GM12878 (cell line): ENCODE measurements at regions not wholly inside any gene's neighbourhood (a gene's known extent, or its start where the extent isn't known, plus 50 kb on each side); places are given as distances from the start of the nearest gene placed in this dataset.

ENCODE experiments used
- ATAC-seq: fragments of 200-7000 bp; cut with Tn5 transposase; 3 replicates; pipeline ENCODE4 v1.9.1; 2020; ENCODE audit warnings: mild to moderate bottlenecking, moderate library complexity
- BruUV-seq: library from RNA; stranded (reverse); fragments of 400-500 nt; replicated peaks from 2 replicates; lab custom pipeline; 2021; lab: Mats Ljungman, UMichigan
- CTCF ChIA-PET: fragments of 300-600 bp; sonication (Branson Sonifier 250); formaldehyde crosslinking; extraction: SDS; loops from one replicate; lab custom pipeline; 2021; ENCODE audit warnings: inconsistent platforms; lab: Yijun Ruan, JAX
- POLR2A ChIA-PET: fragments of 350-600 bp; formaldehyde crosslinking; extraction: SDS; loops from one replicate; lab custom pipeline; 2021; ENCODE audit warnings: inconsistent platforms; lab: Charles Lee
- RAD21 ChIA-PET: fragments of 300-600 bp; sonication (Branson Sonifier 250); formaldehyde crosslinking; loops from one replicate; lab custom pipeline; 2023; ENCODE audit warnings: antibody characterized with exemption; ENCODE audit not compliant: unreplicated experiment; lab: Charles Lee
- SMC1A ChIA-PET: fragments of 300-600 bp; sonication (Branson Sonifier 250); formaldehyde crosslinking; loops from one replicate; lab custom pipeline; 2023; ENCODE audit not compliant: unreplicated experiment, uncharacterized antibody; lab: Charles Lee
- DNase-seq: peaks from one replicate; pipeline ENCODE4 v3.0.0-alpha.2; 2011; ENCODE audit warnings: low read depth, low spot score
- FAIRE-seq: peaks from 3 replicates; lab custom pipeline; 2011; peaks lifted over from hg19 to GRCh38; lab: Jason Lieb, UNC
- H2AFZ ChIP-seq: 2 replicates; pipeline ENCODE4 v1.6.0; 2011; ENCODE audit warnings: low read depth, low read length, control low read depth; ENCODE audit not compliant: control insufficient read depth
- H3K27ac ChIP-seq: 2 replicates; pipeline ENCODE4 v1.5.1; 2011; ENCODE audit warnings: control low read depth; ENCODE audit not compliant: control insufficient read depth, insufficient read depth
- H3K27me3 ChIP-seq, 2 experiments: replicated peaks in 1 of 2; 2 replicates each; pipeline versions ENCODE4 v1.6.0 to v1.6.1; 2011; ENCODE audit warnings: low read length in 1 of 2; ENCODE audit not compliant: control insufficient read depth in 2 of 2, insufficient read depth in 2 of 2
- H3K36me3 ChIP-seq, 2 experiments: 2 replicates each; pipeline ENCODE4 v1.5.1; 2011; ENCODE audit warnings: low read length in 1 of 2; ENCODE audit not compliant: control insufficient read depth in 2 of 2, insufficient read depth in 2 of 2
- H3K4me1 ChIP-seq: 2 replicates; pipeline ENCODE4 v1.6.1; 2011; ENCODE audit warnings: mild to moderate bottlenecking, low read length, moderate library complexity, mixed read lengths; ENCODE audit not compliant: control insufficient read depth, insufficient read depth
- H3K4me2 ChIP-seq: 2 replicates; pipeline ENCODE4 v1.6.0; 2011; ENCODE audit warnings: control low read depth; ENCODE audit not compliant: control insufficient read depth, insufficient read depth
- H3K4me3 ChIP-seq: fragments of 200-600 bp; sonication (generic); 2 replicates; pipeline ENCODE4 v1.5.1; 2016
- H3K79me2 ChIP-seq: 2 replicates; pipeline ENCODE4 v1.6.0; 2011; ENCODE audit warnings: low read length; ENCODE audit not compliant: control insufficient read depth, insufficient read depth
- H3K9ac ChIP-seq: 2 replicates; pipeline ENCODE4 v1.8.0; 2011; ENCODE audit warnings: low read length, control low read depth, mixed read lengths; ENCODE audit not compliant: control insufficient read depth, insufficient read depth
- H3K9me3 ChIP-seq: replicated peaks from 3 replicates; pipeline ENCODE4 v1.5.1; 2011; ENCODE audit warnings: mild to moderate bottlenecking, low read length; ENCODE audit not compliant: control insufficient read depth, insufficient read depth
- H4K20me1 ChIP-seq: 2 replicates; pipeline ENCODE4 v1.6.0; 2011; ENCODE audit not compliant: control insufficient read depth, insufficient read depth
- BCL3 ChIP-seq: IDR thresholded peaks from 2 replicates; pipeline ENCODE4 v1.6.1; 2011; ENCODE audit warnings: borderline replicate concordance, low read depth, mild to moderate bottlenecking, moderate library complexity, low read length; ENCODE audit not compliant: insufficient read depth, poor library complexity, severe bottlenecking
- CEBPZ ChIP-seq: fragments of 150-350 bp; IDR thresholded peaks from 2 replicates; pipeline ENCODE4 v1.6.1; 2016; ENCODE audit warnings: low read depth, low read length
- E4F1 ChIP-seq: fragments of 450-650 bp; IDR thresholded peaks from 2 replicates; pipeline ENCODE4 v1.6.1; 2018; ENCODE audit warnings: borderline replicate concordance, mild to moderate bottlenecking; ENCODE audit not compliant: partially characterized antibody
- ESRRA ChIP-seq: IDR thresholded peaks from 2 replicates; pipeline ENCODE4 v1.6.1; 2012; ENCODE audit warnings: mild to moderate bottlenecking, low read length, improper control_type of control experiment
- IKZF1 ChIP-seq: fragments of 450-650 bp; conservative IDR thresholded peaks from 2 replicates; pipeline ENCODE4 v1.6.1; 2017; ENCODE audit warnings: antibody characterized with exemption, mild to moderate bottlenecking
- JUNB ChIP-seq: IDR thresholded peaks from 2 replicates; pipeline ENCODE4 v1.6.1; 2016; ENCODE audit warnings: antibody characterized with exemption, mild to moderate bottlenecking
- MAX ChIP-seq: IDR thresholded peaks from 2 replicates; pipeline ENCODE4 v1.6.1; 2012; ENCODE audit warnings: low read depth, low read length, improper control_type of control experiment
- MTA3 ChIP-seq: IDR thresholded peaks from 2 replicates; pipeline ENCODE4 v1.6.1; 2012; ENCODE audit warnings: low read length, inconsistent platforms, borderline replicate concordance
- NFYA ChIP-seq: IDR thresholded peaks from 2 replicates; pipeline ENCODE4 v1.6.1; 2011; ENCODE audit warnings: low read depth, mild to moderate bottlenecking, low read length, improper control_type of control experiment, borderline replicate concordance
- NKRF ChIP-seq: fragments of 450-650 bp; conservative IDR thresholded peaks from 2 replicates; pipeline ENCODE4 v1.6.1; 2017; ENCODE audit warnings: mild to moderate bottlenecking, moderate library complexity
- PML ChIP-seq: IDR thresholded peaks from 2 replicates; pipeline ENCODE4 v1.6.1; 2012; ENCODE audit warnings: low read length, inconsistent platforms
- RCOR1 ChIP-seq: conservative IDR thresholded peaks from 2 replicates; pipeline ENCODE4 v1.6.1; 2012; ENCODE audit warnings: low read depth, low read length, improper control_type of control experiment
- TARDBP ChIP-seq: IDR thresholded peaks from 2 replicates; pipeline ENCODE4 v1.6.1; 2016; ENCODE audit warnings: borderline replicate concordance
- WGBS: methylation state at CpG from one replicate; pipeline ENCODE4 v1.1.6; 2016; ENCODE audit warnings: low lambda C conversion rate; ENCODE audit not compliant: insufficient replicate concordance, insufficient coverage; ENCODE audit errors: missing lambda C conversion rate; 5-methylcytosine and 5-hydroxymethylcytosine counted together
- in situ Hi-C: fragments of 300-500 bp; cut with MboI; formaldehyde crosslinking; loops from 9 replicates; pipeline ENCODE4 v1.14.3; 2018; ENCODE audit warnings: mixed read lengths
- intact Hi-C: fragments of 100-400 bp; cut with micrococcal nuclease; formaldehyde crosslinking; loops from one replicate; pipeline ENCODE4 v1.14.2; 2022; ENCODE audit not compliant: unreplicated experiment

GRCh38 chr2:151161821-151162551 is 99.7 kb downstream of the RBM43 start:
- POLR2A ChIA-PET, result interaction anchor here (0.6 kb wide), 1 partner anchor 1400 kb away, joined by 6 read pairs; no protein-coding TSS in a partner anchor
- FAIRE-seq, result no peak

More at GRCh38 chr2:151161821-151162551, 99.7 kb downstream of the RBM43 start:
- ATAC-seq (no peak), DNase-seq (no peak)
- no peak overlapping the region for H2AFZ ChIP-seq
- in situ Hi-C loops (no loop called here), intact Hi-C loops (no loop called here)
- no peaks in the 10 kb centered on the region for H3K27me3 ChIP-seq
- no TSS peak for BruUV-seq
- no peaks in the 10 kb centered on the region for H3K79me2 ChIP-seq
- no peaks in the 10 kb centered on the region for H3K9me3 ChIP-seq
- WGBS, result 45% methylated on average over 4 of the region's 4 CpGs
- H3K36me3 ChIP-seq, result no peaks in the 10 kb centered on the region
- H3K9ac ChIP-seq, result no peak overlapping the region
- CTCF ChIA-PET, result interaction anchor here (0.6 to 1.2 kb wide), 3 partner anchors 11 to 110 kb away, joined by 3 read pairs; no protein-coding TSS in a partner anchor
- H3K4me2 ChIP-seq, result no peak overlapping the region
- H4K20me1 ChIP-seq, result no peaks in the 10 kb centered on the region
- TF ChIP-seq RCOR1, result no peak
- TF ChIP-seq CEBPZ, result no peak
- TF ChIP-seq NKRF, result no peak
- no peak for TF ChIP-seq JUNB
- TF ChIP-seq MAX, result no peak
- TF ChIP-seq MTA3, result no peak
- TF ChIP-seq BCL3, result no peak
- no peak for TF ChIP-seq TARDBP
- TF ChIP-seq PML, result no peak
- TF ChIP-seq IKZF1, result no peak
- TF ChIP-seq NFYA, result no peak
- TF ChIP-seq ESRRA, result no peak
- TF ChIP-seq E4F1, result no peak
- H3K4me1 ChIP-seq, result no peaks in the 10 kb centered on the region
- H3K4me3 ChIP-seq, result no peak overlapping the region
- SMC1A ChIA-PET, result interaction anchor here (0.7 to 1.0 kb wide), 2 partner anchors 78 to 149 kb away, joined by 3 read pairs; no protein-coding TSS in a partner anchor
- no peak overlapping the region for H3K27ac ChIP-seq
- RAD21 ChIA-PET, result interaction anchor here (0.6 kb wide), 1 partner anchor 275 kb away, joined by 3 read pairs; no protein-coding TSS in a partner anchor
